IgD-negative memory B cell (primary cell): ENCODE measurements at regions not wholly inside any gene's neighbourhood (a gene's known extent, or its start where the extent isn't known, plus 50 kb on each side); places are given as distances from the start of the nearest gene placed in this dataset.
"Not testable (repeated sequence)": the region's sequence is repeated elsewhere in the genome, so short reads cannot be mapped to it uniquely, and the experiment has no call there.

Experiments used
- H3K27ac Mint-ChIP-seq, 3 donors: one replicate each; pipeline ENCODE4 v1.8.0; 2020 to 2022; ENCODE audit warnings: mild to moderate bottlenecking in 3 of 3, mixed read lengths in 3 of 3, moderate library complexity in 1 of 3
- H3K27me3 Mint-ChIP-seq: one replicate; pipeline ENCODE4 v1.8.0; 2021; ENCODE audit warnings: mixed read lengths
- H3K36me3 Mint-ChIP-seq: one replicate; pipeline ENCODE4 v1.8.0; 2020; ENCODE audit warnings: mild to moderate bottlenecking, mixed read lengths
- H3K4me1 Mint-ChIP-seq, 3 donors: one replicate each; pipeline ENCODE4 v1.8.0; 2020 to 2022; ENCODE audit warnings: mixed read lengths in 3 of 3, mild to moderate bottlenecking in 1 of 3
- H3K4me3 Mint-ChIP-seq, 4 donors: one replicate each; pipeline ENCODE4 v1.8.0; 2020 to 2022; ENCODE audit warnings: mild to moderate bottlenecking in 4 of 4, mixed read lengths in 4 of 4, moderate library complexity in 3 of 4
- H3K9me3 Mint-ChIP-seq, 3 donors: one replicate each; pipeline ENCODE4 v1.8.0; 2020 to 2021; ENCODE audit warnings: mixed read lengths in 3 of 3, mild to moderate bottlenecking in 1 of 3

- Mint-ChIP-seq H3K27me3 (peaks cover 3% of the 10 kb centered on the region), H3K36me3 (no peaks in the 10 kb centered on the region), H3K9me3 (no peaks in the 10 kb centered on the region), H3K4me3 (no peak overlapping the region), H3K27ac (no peak overlapping the region), H3K4me1 (peaks cover 0 to 3% (median 2%) of the 10 kb centered on the region in 3 donors)
Observed at GRCh38 chr6:131336596-131336995, 201.3 kb downstream of the AKAP7 start.

GRCh38 chr6:131346896-131347295, 211.6 kb downstream of the AKAP7 start:
- not testable (repeated sequence) for H3K27ac Mint-ChIP-seq, H3K4me1 Mint-ChIP-seq, H3K9me3 Mint-ChIP-seq, H3K36me3 Mint-ChIP-seq, H3K27me3 Mint-ChIP-seq, H3K4me3 Mint-ChIP-seq

- no peaks in the 10 kb centered on the region for H3K9me3 Mint-ChIP-seq
- peaks cover 3% of the 10 kb centered on the region for H3K27me3 Mint-ChIP-seq
- peaks cover 0 to under 1% (median 0%) of the 10 kb centered on the region in 3 donors for H3K4me1 Mint-ChIP-seq
- no peaks in the 10 kb centered on the region for H3K36me3 Mint-ChIP-seq
- H3K4me3 Mint-ChIP-seq = no peak overlapping the region
- no peak overlapping the region for H3K27ac Mint-ChIP-seq
Observed at GRCh38 chr6:131348572-131348971, 213.3 kb downstream of the AKAP7 start.

- H3K9me3 Mint-ChIP-seq = no peaks in the 10 kb centered on the region
- H3K4me1 Mint-ChIP-seq = peaks cover 0 to 1% (median 1%) of the 10 kb centered on the region in 3 donors
- H3K27ac Mint-ChIP-seq = no peak overlapping the region
- no peaks in the 10 kb centered on the region for H3K36me3 Mint-ChIP-seq
- H3K27me3 Mint-ChIP-seq = peaks cover 3% of the 10 kb centered on the region
- no peak overlapping the region for H3K4me3 Mint-ChIP-seq
Observed at GRCh38 chr6:131349199-131349598, 213.9 kb downstream of the AKAP7 start.

- H3K27me3 Mint-ChIP-seq = peaks cover 4% of the 10 kb centered on the region
Observed at GRCh38 chr6:131353106-131353505, 217.8 kb downstream of the AKAP7 start.

GRCh38 chr6:131353876-131354275, 218.6 kb downstream of the AKAP7 start:
- Mint-ChIP-seq H3K9me3 (no peaks in the 10 kb centered on the region), H3K36me3 (no peaks in the 10 kb centered on the region), H3K4me1 (peaks cover 0 to 1% (median 1%) of the 10 kb centered on the region in 3 donors), H3K27me3 (peaks cover 4% of the 10 kb centered on the region), H3K4me3 (no peak overlapping the region), H3K27ac (no peak overlapping the region)

More at GRCh38 chr6:131353106-131353505, 217.8 kb downstream of the AKAP7 start:
- H3K4me3 Mint-ChIP-seq = no peak overlapping the region
- H3K4me1 Mint-ChIP-seq = peaks cover 0 to 1% (median 1%) of the 10 kb centered on the region in 3 donors
- H3K36me3 Mint-ChIP-seq = no peaks in the 10 kb centered on the region
- no peak overlapping the region for H3K27ac Mint-ChIP-seq
- no peaks in the 10 kb centered on the region for H3K9me3 Mint-ChIP-seq

GRCh38 chr6:131354356-131354755, 218.7 kb upstream of the ARG1 start:
- Mint-ChIP-seq H3K36me3 (no peaks in the 10 kb centered on the region), H3K27me3 (peaks cover 4% of the 10 kb centered on the region), H3K4me1 (peaks cover 0 to 1% (median 1%) of the 10 kb centered on the region in 3 donors), H3K9me3 (no peaks in the 10 kb centered on the region), H3K4me3 (no peak overlapping the region), H3K27ac (no peak overlapping the region)

GRCh38 chr6:131356161-131356560, 216.9 kb upstream of the ARG1 start:
- Mint-ChIP-seq H3K27me3 (peaks cover 4% of the 10 kb centered on the region), H3K27ac (no peak overlapping the region), H3K4me1 (peaks cover 0 to 1% (median 1%) of the 10 kb centered on the region in 3 donors), H3K36me3 (peaks cover 3% of the 10 kb centered on the region), H3K4me3 (no peak overlapping the region), H3K9me3 (no peaks in the 10 kb centered on the region)

GRCh38 chr6:131357501-131357900, 215.5 kb upstream of the ARG1 start:
- no peak overlapping the region for H3K4me3 Mint-ChIP-seq
- H3K27me3 Mint-ChIP-seq = peaks cover 4% of the 10 kb centered on the region
- no peaks in the 10 kb centered on the region for H3K9me3 Mint-ChIP-seq
- H3K36me3 Mint-ChIP-seq = peaks cover 3% of the 10 kb centered on the region
- no peak overlapping the region for H3K27ac Mint-ChIP-seq
- H3K4me1 Mint-ChIP-seq = peaks cover 0 to 1% (median 1%) of the 10 kb centered on the region in 3 donors

GRCh38 chr6:131362070-131362469, 211.0 kb upstream of the ARG1 start:
- Mint-ChIP-seq H3K27ac (no peak overlapping the region), H3K4me1 (peaks cover 10 to 16% (median 12%) of the 10 kb centered on the region in 3 donors), H3K36me3 (peaks cover 3% of the 10 kb centered on the region), H3K9me3 (no peaks in the 10 kb centered on the region), H3K27me3 (peaks cover 4% of the 10 kb centered on the region), H3K4me3 (no peak overlapping the region)

GRCh38 chr6:131362696-131363095, 210.3 kb upstream of the ARG1 start:
- Mint-ChIP-seq H3K36me3 (peaks cover 3% of the 10 kb centered on the region), H3K9me3 (no peaks in the 10 kb centered on the region), H3K27me3 (peaks cover 3% of the 10 kb centered on the region), H3K4me1 (peaks cover 10 to 19% (median 15%) of the 10 kb centered on the region in 3 donors), H3K27ac (no peak overlapping the region), H3K4me3 (no peak overlapping the region)

- Mint-ChIP-seq H3K4me3 (no peak overlapping the region), H3K4me1 (peaks cover 22 to 31% (median 26%) of the 10 kb centered on the region in 3 donors), H3K27me3 (peaks cover 3% of the 10 kb centered on the region), H3K9me3 (no peaks in the 10 kb centered on the region), H3K27ac (no peak overlapping the region), H3K36me3 (peaks cover 3% of the 10 kb centered on the region)
Observed at GRCh38 chr6:131363947-131364834, 208.8 kb upstream of the ARG1 start.

GRCh38 chr6:131366223-131366622, 206.8 kb upstream of the ARG1 start:
- peak overlapping the region in 1 of 4 donors; percentile 63 for H3K4me3 Mint-ChIP-seq
- H3K9me3 Mint-ChIP-seq = no peaks in the 10 kb centered on the region
- peaks cover 3% of the 10 kb centered on the region for H3K27me3 Mint-ChIP-seq
- H3K36me3 Mint-ChIP-seq = no peaks in the 10 kb centered on the region
- H3K27ac Mint-ChIP-seq = no peak overlapping the region
- H3K4me1 Mint-ChIP-seq = peaks cover 26 to 33% (median 29%) of the 10 kb centered on the region in 3 donors

GRCh38 chr6:131367206-131367873, 205.7 kb upstream of the ARG1 start:
- no peaks in the 10 kb centered on the region for H3K36me3 Mint-ChIP-seq
- H3K27me3 Mint-ChIP-seq = peaks cover 3% of the 10 kb centered on the region
- peaks cover 26 to 33% (median 29%) of the 10 kb centered on the region in 3 donors for H3K4me1 Mint-ChIP-seq
- H3K27ac Mint-ChIP-seq = no peak overlapping the region
- H3K4me3 Mint-ChIP-seq = peak overlapping the region in 1 of 4 donors; percentile 4
- no peaks in the 10 kb centered on the region for H3K9me3 Mint-ChIP-seq

- no peaks in the 10 kb centered on the region for H3K36me3 Mint-ChIP-seq
- peak overlapping the region in 2 of 3 donors; percentile 20 to 63 for H3K27ac Mint-ChIP-seq
- H3K27me3 Mint-ChIP-seq = peaks cover 4% of the 10 kb centered on the region
- peak overlapping the region in 3 of 4 donors; percentile 54 to 94 (median 83) for H3K4me3 Mint-ChIP-seq
- H3K9me3 Mint-ChIP-seq = no peaks in the 10 kb centered on the region
- peaks cover 26 to 33% (median 30%) of the 10 kb centered on the region in 3 donors for H3K4me1 Mint-ChIP-seq
Observed at GRCh38 chr6:131368198-131368911, 204.7 kb upstream of the ARG1 start.
